CD14-positive monocyte (primary cell): ENCODE measurements at regions not wholly inside any gene's neighbourhood (a gene's known extent, or its start where the extent isn't known, plus 50 kb on each side); places are given as distances from the start of the nearest gene placed in this dataset.

Source experiments
- DNase-seq, 3 donors: peaks; one replicate each; pipeline ENCODE4 v3.0.0-alpha.2; 2011 to 2022
- H2AFZ ChIP-seq: 2 replicates; pipeline ENCODE4 v1.6.0; 2012; ENCODE audit warnings: mild to moderate bottlenecking, low read depth, low read length, inconsistent platforms; ENCODE audit not compliant: insufficient read depth, poor library complexity, severe bottlenecking
- H3K27ac ChIP-seq, 2 donors: 1 replicate in 1 of 2; 2 replicates in 1 of 2; pipeline ENCODE4 v1.5.1; 2012 to 2013; ENCODE audit warnings: low read length in 2 of 2, control low read depth in 1 of 2, inconsistent platforms in 1 of 2, low read depth in 1 of 2, mild to moderate bottlenecking in 1 of 2
- H3K27me3 ChIP-seq, 2 donors: one replicate each; pipeline versions ENCODE4 v1.6.0 to v1.6.1; 2011 to 2013; ENCODE audit warnings: low read length in 2 of 2; ENCODE audit not compliant: control insufficient read depth in 2 of 2, insufficient read depth in 2 of 2
- H3K36me3 ChIP-seq, 2 donors: replicated peaks in 1 of 2; 1 replicate in 1 of 2; 2 replicates in 1 of 2; pipeline versions ENCODE4 v1.5.1 to v1.6.1; 2012 to 2013; ENCODE audit warnings: low read length in 2 of 2, control low read depth in 1 of 2, inconsistent platforms in 1 of 2, mild to moderate bottlenecking in 1 of 2; ENCODE audit not compliant: insufficient read depth in 2 of 2, control insufficient read depth in 1 of 2
- H3K4me1 ChIP-seq, 2 donors: 1 replicate in 1 of 2; 2 replicates in 1 of 2; pipeline versions ENCODE4 v1.5.1 to v1.6.1; 2012 to 2013; ENCODE audit warnings: low read length in 2 of 2, control low read depth in 1 of 2, inconsistent platforms in 1 of 2, mild to moderate bottlenecking in 1 of 2, moderate library complexity in 1 of 2; ENCODE audit not compliant: insufficient read depth in 2 of 2, control insufficient read depth in 1 of 2
- H3K4me2 ChIP-seq: replicated peaks from 2 replicates; pipeline ENCODE3; 2012; ENCODE audit warnings: low read length, moderate library complexity, mild to moderate bottlenecking; ENCODE audit not compliant: poor library complexity, severe bottlenecking; ENCODE audit errors: extremely low read depth
- H3K4me3 ChIP-seq, 3 experiments: fragments of 200-600 bp in 1 of 3; sonication (generic) in 1 of 3; replicated peaks in 1 of 3; 1 replicate in 2 of 3; 2 replicates in 1 of 3; pipeline ENCODE4 v1.5.1; 2011 to 2013; ENCODE audit warnings: low read length in 3 of 3, mild to moderate bottlenecking in 3 of 3, control low read depth in 2 of 3, low read depth in 2 of 3, inconsistent platforms in 1 of 3, moderate library complexity in 1 of 3
- H3K79me2 ChIP-seq: 2 replicates; pipeline ENCODE4 v1.6.0; 2012; ENCODE audit warnings: mild to moderate bottlenecking, control low read depth, inconsistent platforms, low read length, moderate library complexity; ENCODE audit not compliant: insufficient read depth
- H3K9ac ChIP-seq: 2 replicates; pipeline ENCODE4 v1.6.0; 2017; ENCODE audit warnings: low read length, mild to moderate bottlenecking; ENCODE audit not compliant: insufficient read depth, poor library complexity, severe bottlenecking
- H3K9me3 ChIP-seq, 2 donors: replicated peaks in 1 of 2; 1 replicate in 1 of 2; 2 replicates in 1 of 2; pipeline versions ENCODE4 v1.5.1 to v1.6.1; 2012 to 2013; ENCODE audit warnings: low read length in 2 of 2, control low read depth in 1 of 2; ENCODE audit not compliant: control insufficient read depth in 1 of 2, insufficient read depth in 1 of 2
- H4K20me1 ChIP-seq: 2 replicates; pipeline ENCODE4 v1.6.0; 2012; ENCODE audit warnings: mild to moderate bottlenecking, low read length, control low read depth, moderate library complexity; ENCODE audit not compliant: insufficient read depth
- H3K27ac Mint-ChIP-seq, 7 donors: one replicate each; pipeline ENCODE4 v1.8.0; 2020; ENCODE audit warnings: mild to moderate bottlenecking in 7 of 7, mixed read lengths in 7 of 7, moderate library complexity in 6 of 7, inconsistent platforms in 2 of 7
- H3K27me3 Mint-ChIP-seq, 3 donors: one replicate each; pipeline ENCODE4 v1.8.0; 2021 to 2022; ENCODE audit warnings: low read depth in 3 of 3, mild to moderate bottlenecking in 3 of 3, mixed read lengths in 3 of 3, moderate library complexity in 3 of 3, inconsistent platforms in 1 of 3
- H3K36me3 Mint-ChIP-seq, 2 donors: one replicate each; pipeline ENCODE4 v1.8.0; 2020; ENCODE audit warnings: mixed read lengths in 2 of 2, inconsistent platforms in 1 of 2, mild to moderate bottlenecking in 1 of 2
- H3K4me1 Mint-ChIP-seq: one replicate; pipeline ENCODE4 v1.8.0; 2020; ENCODE audit warnings: mild to moderate bottlenecking, mixed read lengths
- H3K4me3 Mint-ChIP-seq, 2 donors: one replicate each; pipeline ENCODE4 v1.8.0; 2020; ENCODE audit warnings: mild to moderate bottlenecking in 2 of 2, mixed read lengths in 2 of 2, moderate library complexity in 1 of 2
- H3K9me3 Mint-ChIP-seq, 7 donors: one replicate each; pipeline ENCODE4 v1.8.0; 2020 to 2022; ENCODE audit warnings: mixed read lengths in 7 of 7, mild to moderate bottlenecking in 6 of 7, moderate library complexity in 6 of 7, inconsistent platforms in 2 of 7
- CTCF ChIP-seq: fragments of 200-600 bp; IDR thresholded peaks from one replicate; pipeline ENCODE4 v1.8.0; 2022; ENCODE audit warnings: antibody characterized with exemption, mild to moderate bottlenecking
- WGBS: methylation state at CpG from one replicate; pipeline ENCODE4 v1.1.5; 2013; ENCODE audit warnings: missing lambda C conversion rate; ENCODE audit not compliant: insufficient coverage; 5-methylcytosine and 5-hydroxymethylcytosine counted together
- intact Hi-C, 2 donors: fragments of 100-400 bp; cut with micrococcal nuclease; formaldehyde crosslinking; loops; one replicate each; pipeline versions ENCODE4 v1.15.0 to v1.15.1; 2023

- intact Hi-C loops = no loop called here
- Histone ChIP-seq H3K79me2 (peaks cover 24% of the 10 kb centered on the region), H3K4me2 (no peak overlapping the region)
Observed at GRCh38 chr2:134189009-134189720, 64.7 kb upstream of the MGAT5 start.

More at GRCh38 chr2:134189009-134189720, 64.7 kb upstream of the MGAT5 start:
- Histone ChIP-seq H3K27ac (no peak overlapping the region), H3K9me3 (peaks cover 8 to 9% of the 10 kb centered on the region in 2 donors), H4K20me1 (peaks cover 25% of the 10 kb centered on the region), H2AFZ (no peak overlapping the region), H3K27me3 (no peaks in the 10 kb centered on the region), H3K4me1 (no peaks in the 10 kb centered on the region), H3K4me3 (no peak overlapping the region), H3K9ac (no peak overlapping the region), H3K36me3 (no peaks in the 10 kb centered on the region)
- 90% methylated on average over 4 of the region's 6 CpGs for WGBS
- Mint-ChIP-seq H3K27ac (no peak overlapping the region), H3K36me3 (peaks cover 14 to 18% of the 10 kb centered on the region in 2 donors), H3K27me3 (peaks cover 0 to 3% (median 2%) of the 10 kb centered on the region in 3 donors), H3K4me3 (no peak overlapping the region), H3K4me1 (peaks cover 18% of the 10 kb centered on the region), H3K9me3 (peaks cover 1 to 14% (median 9%) of the 10 kb centered on the region in 7 donors)
- DNase-seq = peak in 2 of 3 donors; percentile 15 to 43
- TF ChIP-seq CTCF = no peak
